ENCODE measurements at regions not wholly inside any gene's neighbourhood (a gene's known extent, or its start where the extent isn't known, plus 50 kb on each side); places are given as distances from the start of the nearest gene placed in this dataset.

- RAD21 ChIA-PET (ENCODE audit: unreplicated experiment) = no interaction called here
- H3K36me3 ChIP-seq (ENCODE audit: control insufficient read depth in 2 of 2, insufficient read depth in 2 of 2, low read length in 1 of 2) = no peaks in the 10 kb centered on the region
- H3K79me2 ChIP-seq (ENCODE audit: control insufficient read depth, insufficient read depth, low read length) = no peaks in the 10 kb centered on the region
- H3K9ac ChIP-seq (ENCODE audit: control insufficient read depth, insufficient read depth, low read length) = no peak overlapping the region
- H3K4me1 ChIP-seq (ENCODE audit: control insufficient read depth, insufficient read depth, low read length) = no peaks in the 10 kb centered on the region
- no peak for FAIRE-seq
- intact Hi-C loops (cut with micrococcal nuclease; ENCODE audit: unreplicated experiment) = no loop called here
- POLR2A ChIA-PET = no interaction called here
- SMC1A ChIA-PET (ENCODE audit: uncharacterized antibody, unreplicated experiment) = no interaction called here
- TF ChIP-seq ZNF384 (IDR thresholded peaks at IDR 0.05; ENCODE audit: borderline replicate concordance, low read depth, low read length) = no peak
- TF ChIP-seq CBFB (IDR thresholded peaks at IDR 0.05; ENCODE audit: low read depth) = no peak
- no peak for TF ChIP-seq NFIC (IDR thresholded peaks at IDR 0.05; ENCODE audit: low read depth, low read length)
- no peak for TF ChIP-seq HCFC1 (IDR thresholded peaks at IDR 0.05; ENCODE audit: low read length)
- TF ChIP-seq ZNF217 (IDR thresholded peaks at IDR 0.05) = no peak
- no peak for TF ChIP-seq EGR1 (IDR thresholded peaks at IDR 0.05; ENCODE audit: borderline replicate concordance in 1 of 2, low read depth in 2 of 2, low read length in 2 of 2)
- TF ChIP-seq NR2F1 (conservative IDR thresholded peaks at IDR 0.05) = no peak
- TF ChIP-seq HDAC6 (IDR thresholded peaks at IDR 0.05; ENCODE audit: unreplicated experiment) = no peak
- TF ChIP-seq HDGF (IDR thresholded peaks at IDR 0.05) = no peak
- no peak for TF ChIP-seq TCF3 (IDR thresholded peaks at IDR 0.05; ENCODE audit: borderline replicate concordance, insufficient read depth, low read depth, low read length)
- TF ChIP-seq BHLHE40 (IDR thresholded peaks at IDR 0.05; ENCODE audit: borderline replicate concordance in 1 of 2, low read depth in 2 of 2, low read length in 1 of 2) = no peak
- no peak for TF ChIP-seq FOS (IDR thresholded peaks at IDR 0.05; ENCODE audit: borderline replicate concordance, extremely low read depth, insufficient read length)
- no peak for TF ChIP-seq GATAD2B (conservative IDR thresholded peaks at IDR 0.05; ENCODE audit: low read depth)
- no peak for TF ChIP-seq E2F8 (IDR thresholded peaks at IDR 0.05; ENCODE audit: low read depth, partially characterized antibody)
- no peak for TF ChIP-seq STAT3 (IDR thresholded peaks at IDR 0.05; ENCODE audit: low read depth, low read length)
- TF ChIP-seq BMI1 (IDR thresholded peaks at IDR 0.05; ENCODE audit: borderline replicate concordance) = no peak
- TF ChIP-seq EED (IDR thresholded peaks at IDR 0.05; ENCODE audit: low read depth) = no peak
- TF ChIP-seq ZNF274 (IDR thresholded peaks at IDR 0.05; ENCODE audit: insufficient read depth, insufficient read length) = no peak
- TF ChIP-seq TARDBP (IDR thresholded peaks at IDR 0.05; ENCODE audit: borderline replicate concordance) = no peak
- no peak for TF ChIP-seq PRDM15 (CRISPR knock-in tag; IDR thresholded peaks at IDR 0.05)
- CTCF ChIA-PET = no interaction called here
- no peaks in the 10 kb centered on the region for H3K27me3 ChIP-seq (replicated peaks in 1 of 2; ENCODE audit: control insufficient read depth in 2 of 2, insufficient read depth in 2 of 2, low read length in 1 of 2)
- no peak overlapping the region for H3K4me2 ChIP-seq (ENCODE audit: control insufficient read depth, insufficient read depth)
- H2AFZ ChIP-seq (ENCODE audit: control insufficient read depth, low read depth, low read length) = no peak overlapping the region
- ATAC-seq = no peak
- no peaks in the 10 kb centered on the region for H3K9me3 ChIP-seq (replicated peaks; ENCODE audit: control insufficient read depth, insufficient read depth, low read length)
- DNase-seq (ENCODE audit: low read depth, low spot score) = no peak
- no peak overlapping the region for H3K27ac ChIP-seq (ENCODE audit: control insufficient read depth, insufficient read depth)
- BruUV-seq (replicated peaks) = no TSS peak
- no peak overlapping the region for H3K4me3 ChIP-seq
- 30% methylated on average over 2 of the region's 2 CpGs for WGBS (ENCODE audit: insufficient coverage, insufficient replicate concordance, low lambda C conversion rate, missing lambda C conversion rate)
- H4K20me1 ChIP-seq (ENCODE audit: control insufficient read depth, insufficient read depth) = no peaks in the 10 kb centered on the region
- in situ Hi-C loops (cut with MboI) = no loop called here
These were observed 2245.5 kb upstream of the WWC1 start for GRCh38 chr5:166045961-166046360.

Measured in GM12878 (cell line).